ENCODE measurements at regions not wholly inside any gene's neighbourhood (a gene's known extent, or its start where the extent isn't known, plus 50 kb on each side); places are given as distances from the start of the nearest gene placed in this dataset.
"Not testable (repeated sequence)": the region's sequence is repeated elsewhere in the genome, so short reads cannot be mapped to it uniquely, and the experiment has no call there.

GRCh38 chrX:77046180-77046810 lies 400.9 kb upstream of the FGF16 start:
- not testable (repeated sequence) for TF ChIP-seq CTCF (IDR thresholded peaks at IDR 0.05 in 2 of 3, conservative IDR thresholded peaks at IDR 0.05 in 1 of 3; ENCODE audit: borderline replicate concordance in 1 of 3, insufficient read depth in 1 of 3, low read depth in 2 of 3, low read length in 2 of 3); POLR2A (IDR thresholded peaks at IDR 0.05; ENCODE audit: borderline replicate concordance, extremely low read depth, insufficient read depth, insufficient read length); ZNF274 (IDR thresholded peaks at IDR 0.05; ENCODE audit: low read depth, low read length); POLR2AphosphoS5 (IDR thresholded peaks at IDR 0.05; ENCODE audit: low read depth, low read length); MAX (IDR thresholded peaks at IDR 0.05); YY1 (IDR thresholded peaks at IDR 0.05; ENCODE audit: extremely low read depth, insufficient replicate concordance, low read depth, low read length); ZFX (IDR thresholded peaks at IDR 0.05); SP1 (IDR thresholded peaks at IDR 0.05; ENCODE audit: low read depth)
